GM10266 (cell line): ENCODE measurements at regions not wholly inside any gene's neighbourhood (a gene's known extent, or its start where the extent isn't known, plus 50 kb on each side); places are given as distances from the start of the nearest gene placed in this dataset.

Experiments used
- DNase-seq: peaks from one replicate; pipeline ENCODE4 v3.0.0; 2012; ENCODE audit errors: extremely low spot score
- CTCF ChIP-seq: IDR thresholded peaks from 2 replicates; pipeline ENCODE4 v1.5.1; 2012; ENCODE audit warnings: mild to moderate bottlenecking, low read depth; ENCODE audit not compliant: control insufficient read depth, insufficient read depth; ENCODE audit errors: missing control alignments

DNA sequence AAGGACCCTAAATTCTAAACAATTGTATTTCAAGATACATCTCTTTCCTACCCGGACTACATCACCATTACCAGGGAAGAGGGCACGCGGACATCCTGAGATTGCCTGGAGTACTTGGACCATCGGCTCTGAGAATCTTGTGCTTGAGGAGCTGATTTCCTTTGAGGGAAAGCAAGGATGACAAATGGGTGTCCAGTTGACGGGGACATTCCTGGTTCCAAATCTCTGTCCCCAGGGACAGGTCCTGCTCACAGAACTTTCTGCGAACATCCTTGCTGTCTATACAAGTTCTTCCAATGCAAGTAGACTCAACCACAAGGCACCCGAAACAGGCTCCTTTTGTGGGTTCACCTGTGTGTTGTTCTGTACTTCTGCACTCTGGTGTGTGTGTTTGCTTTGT lies 289.5 kb upstream of the MYT1L start:
- no peak for TF ChIP-seq CTCF
- no peak for DNase-seq

GRCh38 chr2:2619995-2620394 lies 288.9 kb upstream of the MYT1L start:
- TF ChIP-seq CTCF: no peak
- no peak for DNase-seq

- DNase-seq: no peak
- no peak for TF ChIP-seq CTCF
These were observed 283.4 kb upstream of the MYT1L start for GRCh38 chr2:2614452-2614851.

GRCh38 chr2:2613279-2614199 lies 282.5 kb upstream of the MYT1L start:
- DNase-seq: peak; percentile 62
- TF ChIP-seq CTCF: no peak

DNA sequence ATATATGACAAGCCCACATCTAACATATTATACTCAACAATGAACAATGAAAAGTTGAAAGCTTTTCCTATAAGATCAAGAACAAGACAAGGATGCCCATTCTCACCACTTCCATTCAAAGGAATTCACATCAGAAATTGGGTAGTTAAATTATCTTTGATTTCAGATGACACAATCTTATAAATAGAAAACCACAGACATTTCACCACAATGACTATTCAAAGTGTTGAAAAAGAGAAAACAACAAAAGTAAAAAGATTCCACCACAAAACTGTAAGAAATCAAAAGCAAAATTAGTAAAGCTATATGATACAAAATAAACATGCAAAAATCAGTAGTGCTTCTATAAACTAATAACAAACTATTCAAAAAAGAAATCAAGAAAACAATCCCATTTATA lies 279.7 kb upstream of the MYT1L start:
- no peak for DNase-seq
- no peak for TF ChIP-seq CTCF

DNA sequence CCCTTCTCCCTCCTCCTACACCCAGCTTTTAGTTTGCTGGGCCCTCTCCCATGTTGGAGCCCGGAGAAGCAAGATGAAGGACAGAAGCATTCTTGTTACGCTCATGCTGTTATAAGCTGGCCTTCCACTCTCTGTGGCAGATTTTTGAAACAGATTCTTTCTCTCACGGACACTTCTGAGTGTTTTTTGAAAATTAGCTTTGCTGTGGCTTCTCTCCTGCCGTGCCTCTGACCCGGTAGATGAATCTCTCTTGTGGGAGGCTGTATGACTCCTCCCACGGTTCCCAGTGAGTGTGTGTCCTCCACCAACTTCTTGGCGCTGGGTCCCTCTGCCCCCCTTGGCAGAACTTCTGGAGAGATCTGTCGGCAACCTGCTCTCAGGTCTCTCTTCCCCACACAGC lies 269.3 kb upstream of the MYT1L start:
- no peak for DNase-seq
- no peak for TF ChIP-seq CTCF

DNA sequence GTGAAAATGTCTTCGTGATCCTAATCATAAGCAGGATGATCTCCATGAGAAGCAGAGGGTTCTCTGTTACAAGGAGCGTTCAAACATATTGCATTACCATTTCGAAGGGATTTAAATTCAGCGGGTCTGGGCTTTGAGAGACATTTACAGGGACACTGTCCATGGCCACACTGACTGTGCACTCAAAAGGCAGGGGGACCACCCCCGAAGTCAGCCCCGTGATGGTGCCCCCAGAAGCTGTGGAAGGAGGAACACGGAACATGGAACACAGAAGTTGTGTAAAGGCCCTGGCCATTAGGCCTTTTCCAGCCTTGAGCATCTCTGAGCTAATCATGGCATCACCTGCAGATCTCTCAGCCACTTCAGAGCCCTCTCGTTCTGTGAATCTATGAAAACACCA lies 268.4 kb upstream of the MYT1L start:
- no peak for DNase-seq
- TF ChIP-seq CTCF: no peak
